NOMO-1 treated with dmso at 0.1 percent for 144 hours (cell line): ENCODE measurements at regions not wholly inside any gene's neighbourhood (a gene's known extent, or its start where the extent isn't known, plus 50 kb on each side); places are given as distances from the start of the nearest gene placed in this dataset.
"Not testable (repeated sequence)": the region's sequence is repeated elsewhere in the genome, so short reads cannot be mapped to it uniquely, and the experiment has no call there.

Experiments used
- DNase-seq: peaks from one replicate; lab custom pipeline; 2025; ENCODE audit not compliant: unreplicated experiment; lab: John Stamatoyannopoulos, UW

GRCh38 chr7:89761173-89761572, 393.1 kb upstream of the STEAP1 start:
- no peak for DNase-seq

GRCh38 chr7:89770161-89770560, 384.1 kb upstream of the STEAP1 start:
- DNase-seq, result no peak

- DNase-seq, result no peak
Measured at GRCh38 chr7:89771003-89771636, 383.1 kb upstream of the STEAP1 start.

DNA sequence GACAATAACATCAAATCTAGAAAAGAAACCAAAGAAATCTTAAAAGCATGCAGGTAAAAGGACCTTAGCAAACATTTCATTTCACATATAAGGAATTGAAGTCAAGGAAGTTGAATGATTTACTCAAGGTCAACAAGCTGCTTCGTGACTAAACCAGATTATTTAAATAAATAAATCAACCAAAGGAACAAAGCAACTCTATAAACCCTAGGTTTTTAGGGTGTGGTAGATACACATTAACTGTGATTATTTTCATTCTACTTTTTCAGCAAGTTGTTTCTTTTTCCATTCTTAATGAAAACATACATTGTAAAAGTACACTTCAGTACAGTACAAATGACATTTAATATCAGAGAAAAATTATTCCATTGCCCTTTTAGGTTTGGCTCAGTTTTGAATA, 382.0 kb upstream of the STEAP1 start:
- no peak for DNase-seq

- no peak for DNase-seq
Measured at GRCh38 chr7:89773611-89774010, 380.7 kb upstream of the STEAP1 start.

DNA sequence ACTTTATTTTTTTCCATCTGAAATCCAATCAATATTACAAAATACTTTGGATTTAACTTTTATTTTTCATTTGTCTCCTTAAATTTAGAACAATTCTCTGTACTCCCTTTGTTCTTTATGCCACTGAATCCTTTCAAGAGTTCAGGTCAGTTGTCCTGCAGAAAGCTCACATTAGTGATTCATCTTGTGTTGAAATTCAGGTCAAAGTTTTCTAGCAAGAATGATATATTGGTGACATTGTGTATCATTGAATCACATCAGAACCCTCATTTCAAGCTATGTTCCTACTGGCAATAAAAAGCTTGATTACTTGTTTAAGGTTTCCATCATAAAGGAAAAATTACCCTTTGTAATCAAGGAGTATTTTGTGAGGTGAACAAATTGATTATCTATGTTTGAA, 378.8 kb upstream of the STEAP1 start:
- no peak for DNase-seq

DNA sequence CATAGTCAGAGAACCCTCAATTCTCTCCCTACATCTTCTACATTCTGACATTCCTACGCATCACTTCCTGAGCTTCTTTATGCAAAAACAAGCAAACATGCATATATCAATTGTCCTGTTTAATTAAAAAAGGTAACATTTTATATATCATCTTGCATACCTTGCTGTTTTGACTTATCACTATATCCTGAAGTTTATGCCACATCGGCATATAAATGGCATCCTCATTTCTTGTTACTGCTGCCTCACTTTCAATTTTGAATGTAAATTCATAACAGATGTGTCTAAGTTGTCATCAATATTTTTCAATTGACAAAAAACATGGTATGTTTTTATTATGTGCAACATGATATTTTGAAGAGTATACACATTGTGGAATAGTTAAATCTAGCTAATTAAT, 377.3 kb upstream of the STEAP1 start:
- DNase-seq, result no peak

DNA sequence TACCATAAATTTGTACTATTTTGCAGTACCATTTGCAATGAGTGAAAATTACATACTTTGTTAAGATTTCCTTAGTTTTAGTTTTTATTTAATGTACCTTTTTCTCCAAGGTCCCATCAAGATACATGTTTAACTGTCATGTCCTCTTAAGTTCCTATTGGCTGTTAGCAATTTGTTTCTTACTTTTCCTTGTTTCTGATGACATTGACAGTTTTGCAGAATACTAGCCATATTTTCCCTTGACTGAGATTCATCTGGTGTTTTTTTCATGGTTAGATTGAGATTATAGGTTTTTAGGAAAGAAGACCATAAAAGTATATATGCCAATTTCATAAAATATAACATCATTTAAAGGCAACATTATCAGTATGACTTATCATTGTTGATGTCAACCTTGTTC, 376.8 kb upstream of the STEAP1 start:
- no peak for DNase-seq

- DNase-seq, result no peak
Measured at GRCh38 chr7:89780291-89780690, 374.0 kb upstream of the STEAP1 start.

DNA sequence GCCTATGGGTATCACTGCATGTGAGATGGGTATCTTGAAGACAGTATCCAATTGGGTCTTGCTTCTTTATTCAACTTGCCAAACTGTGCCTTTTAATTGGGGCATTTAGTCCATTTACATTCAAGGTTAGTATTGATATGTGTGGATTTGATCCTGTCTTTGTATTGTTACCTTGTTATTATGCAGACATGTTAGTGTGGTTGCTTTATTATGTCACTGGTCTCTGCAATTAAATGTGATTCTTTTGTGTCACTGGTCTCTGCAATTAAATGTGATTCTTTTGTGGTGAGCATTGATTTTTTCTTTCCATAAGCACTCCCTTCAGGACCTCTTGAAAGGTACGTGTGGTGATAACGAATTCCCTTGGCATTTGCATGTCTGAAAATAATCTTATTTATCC, 357.8 kb upstream of the STEAP1 start:
- DNase-seq, result no peak

DNA sequence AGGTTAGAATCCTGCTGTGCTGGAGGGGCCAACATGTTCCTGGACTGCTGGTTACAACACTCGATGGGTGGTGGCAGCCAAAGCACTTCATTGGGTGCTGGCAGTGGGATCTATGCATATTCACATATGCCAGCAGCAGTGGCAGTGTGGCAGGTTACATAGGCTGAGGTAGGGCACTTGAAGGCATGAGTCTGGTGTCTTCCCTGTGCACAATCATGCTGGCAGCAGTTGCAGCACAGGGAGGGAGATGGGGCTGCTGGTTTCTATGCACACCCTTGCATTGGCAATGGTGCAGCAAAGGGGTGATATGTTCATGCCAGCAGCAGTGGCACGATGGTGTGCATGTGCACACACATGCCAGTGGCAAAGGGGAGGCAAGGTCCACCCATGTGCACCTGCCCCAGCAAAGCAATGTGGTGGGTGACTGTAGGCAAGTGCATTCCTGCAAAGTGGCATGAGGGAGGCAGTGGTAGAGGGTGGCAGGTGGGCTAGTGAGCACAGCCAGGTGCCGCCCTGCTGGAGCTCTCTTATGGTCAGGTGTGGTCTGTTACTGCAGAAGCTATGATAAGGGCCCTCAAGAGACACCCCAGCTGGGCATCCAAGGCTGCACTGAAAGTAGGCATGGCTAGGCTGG, 356.2 kb upstream of the STEAP1 start:
- DNase-seq, result no peak

DNA sequence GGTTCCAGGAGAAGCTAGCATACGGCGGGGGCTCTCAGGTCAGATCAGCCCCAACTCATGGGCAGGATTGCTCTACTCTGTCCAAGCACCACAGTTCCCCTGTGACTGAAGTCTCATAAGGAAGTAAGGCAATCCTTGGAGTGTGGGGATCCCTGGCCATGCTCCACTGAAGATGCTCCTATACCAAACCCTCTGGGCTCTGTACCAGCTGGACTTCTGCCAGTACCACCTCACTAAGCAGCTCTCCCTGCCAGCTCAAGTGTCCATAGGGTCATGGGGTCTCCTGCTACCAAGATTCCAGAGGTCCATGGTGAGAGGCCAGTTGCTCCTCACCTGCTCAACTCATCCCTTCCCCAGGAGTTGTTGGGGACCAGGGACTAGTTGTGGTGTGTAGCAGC, 355.7 kb upstream of the STEAP1 start:
- DNase-seq, result no peak

DNA sequence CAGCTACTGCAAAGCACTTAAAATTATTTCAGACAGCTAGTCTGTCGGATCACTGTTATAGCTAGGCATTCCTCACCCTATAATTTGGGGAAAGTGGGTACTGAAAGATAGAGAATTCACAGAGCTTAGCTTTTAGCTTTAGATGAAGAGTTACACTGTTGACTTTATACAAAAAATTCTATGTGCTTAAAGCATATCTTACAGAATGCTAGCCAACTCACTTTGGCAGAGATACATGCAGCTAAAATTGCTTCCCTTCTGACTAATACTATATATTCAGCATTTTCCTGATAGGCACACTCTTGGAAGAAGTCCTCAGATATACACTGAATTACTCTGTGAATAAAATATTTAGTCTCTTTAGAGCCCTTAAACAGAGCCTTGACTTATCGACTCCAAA, 353.5 kb upstream of the STEAP1 start:
- no peak for DNase-seq

GRCh38 chr7:89809291-89809690, 345.0 kb upstream of the STEAP1 start:
- DNase-seq, result no peak

DNA sequence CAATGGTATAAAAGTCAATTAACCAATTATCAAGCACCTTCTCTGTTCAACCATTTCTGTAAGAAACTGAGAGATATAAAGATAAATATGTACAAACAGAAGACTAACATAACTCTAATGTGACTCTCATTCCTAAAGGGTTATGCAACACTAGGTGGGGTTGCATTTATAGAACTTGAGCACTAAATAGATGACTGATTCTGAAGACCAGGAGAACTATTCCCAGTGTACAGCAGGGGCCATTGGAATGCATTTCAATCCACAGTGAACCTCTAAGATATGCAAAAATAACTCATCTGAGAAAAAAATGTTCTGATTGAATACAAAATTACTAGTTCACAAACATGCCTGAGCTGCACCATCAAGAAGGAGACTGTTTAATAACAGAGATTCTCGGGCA, 341.2 kb upstream of the STEAP1 start:
- no peak for DNase-seq

DNA sequence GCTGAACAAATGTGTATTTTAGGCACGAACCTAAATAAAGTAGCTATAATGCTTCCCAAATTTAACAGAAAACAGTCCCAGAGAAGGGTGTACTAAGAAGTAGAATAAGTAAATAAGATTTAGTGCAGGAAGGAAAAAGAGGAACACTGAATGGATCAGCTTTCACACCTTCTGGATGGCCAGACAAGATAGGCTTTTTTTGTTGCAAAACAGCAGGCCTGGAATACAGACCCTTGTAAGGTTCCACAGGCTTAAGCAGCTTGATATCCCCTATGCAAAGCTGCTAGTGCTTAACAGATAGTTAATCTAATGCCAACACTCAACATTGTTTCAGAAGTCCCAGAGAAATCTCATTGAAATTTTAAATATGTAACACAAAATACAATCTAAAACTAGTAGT, 328.1 kb upstream of the STEAP1 start:
- DNase-seq, result no peak

GRCh38 chr7:89826557-89826956, 327.7 kb upstream of the STEAP1 start:
- no peak for DNase-seq

DNA sequence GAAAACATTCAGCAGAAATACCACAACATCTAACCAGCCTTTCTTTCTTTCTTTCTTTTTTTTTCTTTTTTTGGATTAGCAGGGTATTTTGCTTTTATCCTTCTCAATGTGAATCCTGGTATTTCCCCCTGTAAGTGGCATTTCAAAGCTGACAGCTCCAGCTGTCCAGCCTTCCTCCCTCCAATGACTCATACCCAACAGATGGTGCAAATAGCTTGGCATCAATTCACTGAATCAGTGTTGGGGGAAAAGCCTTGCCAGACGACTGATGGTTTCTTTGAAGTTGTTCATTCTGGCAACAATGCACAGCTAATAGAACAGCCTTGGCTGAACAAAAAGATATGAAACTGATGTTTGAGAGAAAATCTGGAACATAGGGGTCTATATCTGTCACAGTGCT, 316.8 kb upstream of the STEAP1 start:
- no peak for DNase-seq

- DNase-seq, result no peak
Measured at GRCh38 chr7:89839329-89839728, 314.9 kb upstream of the STEAP1 start.

GRCh38 chr7:89845952-89846351, 308.3 kb upstream of the STEAP1 start:
- no peak for DNase-seq

DNA sequence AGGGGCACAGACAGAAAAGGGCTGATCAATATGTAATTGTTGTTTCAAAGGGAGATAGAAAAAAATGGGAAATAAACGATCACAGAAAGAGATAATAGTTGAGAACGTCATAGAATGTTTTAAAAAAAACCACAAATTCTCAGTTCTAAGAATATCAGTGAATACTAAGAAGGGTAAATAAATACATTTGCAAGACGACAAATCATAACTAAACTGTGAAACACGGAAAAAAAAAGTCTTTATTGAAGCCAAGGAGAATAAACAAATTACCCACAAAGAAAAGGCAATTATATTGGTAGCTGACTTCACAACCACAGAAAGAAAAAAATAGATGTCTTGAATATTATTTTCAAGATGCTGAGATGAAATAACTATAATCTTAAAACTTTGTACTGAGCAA, 305.2 kb upstream of the STEAP1 start:
- no peak for DNase-seq

- DNase-seq, result not testable (repeated sequence)
Measured at GRCh38 chr7:89857053-89857452, 297.2 kb upstream of the STEAP1 start.

- DNase-seq, result no peak
Measured at GRCh38 chr7:89857767-89858166, 296.5 kb upstream of the STEAP1 start.
